ENCODE measurements at regions not wholly inside any gene's neighbourhood (a gene's known extent, or its start where the extent isn't known, plus 50 kb on each side); places are given as distances from the start of the nearest gene placed in this dataset.

- H3K4me3 ChIP-seq: no peak overlapping the region
- H3K27me3 ChIP-seq: no peaks in the 10 kb centered on the region
- H3K9me3 ChIP-seq: no peaks in the 10 kb centered on the region
- TF ChIP-seq EP300 (IDR thresholded peaks at IDR 0.05) (no peak), CTCF (IDR thresholded peaks at IDR 0.05) (no peak), POLR2A (IDR thresholded peaks at IDR 0.05) (no peak)
- peaks cover 4% of the 10 kb centered on the region for H3K4me1 ChIP-seq (ENCODE audit: insufficient read depth)
- WGBS, 3 donors: 67 to 77% (median 75%) methylated on average over 5 of the region's 5 CpGs
- peak in 1 of 5 donors; percentile 1 for DNase-seq
- H3K27ac ChIP-seq: peak overlapping the region in 1 of 2 donors; percentile 89
- H3K36me3 ChIP-seq: no peaks in the 10 kb centered on the region
- intact Hi-C loops (cut with DNase I): loop anchor here in 1 of 4 donors (10.0 kb wide), 1 partner anchor 135 kb away; no protein-coding TSS in a partner anchor
Measured at GRCh38 chr2:237189799-237190198, 104.1 kb downstream of the COPS8 start.

- DNase-seq: peak in 4 of 5 donors; percentile 55 to 69 (median 64)
- intact Hi-C loops (cut with DNase I): loop anchor here in 1 of 4 donors (10.0 kb wide), 1 partner anchor 134 kb away; no protein-coding TSS in a partner anchor
- 14 to 22% (median 21%) methylated on average over 7 of the region's 7 CpGs for WGBS, 3 donors
Measured at GRCh38 chr2:237190966-237191713, 105.5 kb downstream of the COPS8 start.

GRCh38 chr2:237191714-237192081, 106.0 kb downstream of the COPS8 start:
- TF ChIP-seq EP300 (IDR thresholded peaks at IDR 0.05): no peak
- TF ChIP-seq POLR2A (IDR thresholded peaks at IDR 0.05): no peak

More at GRCh38 chr2:237190966-237191713, 105.5 kb downstream of the COPS8 start:
- TF ChIP-seq EP300 (IDR thresholded peaks at IDR 0.05) (no peak), POLR2A (IDR thresholded peaks at IDR 0.05) (no peak), CTCF (IDR thresholded peaks at IDR 0.05) (no peak)
- peak overlapping the region; percentile 32 to 89 for H3K27ac ChIP-seq
- no peaks in the 10 kb centered on the region for H3K9me3 ChIP-seq
- no peaks in the 10 kb centered on the region for H3K36me3 ChIP-seq
- no peaks in the 10 kb centered on the region for H3K27me3 ChIP-seq
- H3K4me1 ChIP-seq (ENCODE audit: insufficient read depth): peaks cover 4% of the 10 kb centered on the region
- no peak overlapping the region for H3K4me3 ChIP-seq

GRCh38 chr2:237192881-237193280, 107.2 kb downstream of the COPS8 start:
- Histone ChIP-seq H3K36me3 (no peaks in the 10 kb centered on the region), H3K27ac (no peak overlapping the region), H3K27me3 (no peaks in the 10 kb centered on the region), H3K4me3 (no peak overlapping the region), H3K9me3 (no peaks in the 10 kb centered on the region), H3K4me1 (ENCODE audit: insufficient read depth) (peaks cover 10% of the 10 kb centered on the region)
- intact Hi-C loops (cut with DNase I): loop anchor here in 1 of 4 donors (10.0 kb wide), 1 partner anchor 132 kb away; no protein-coding TSS in a partner anchor
- DNase-seq: peak in 2 of 5 donors; percentile 17 to 37
- WGBS, 3 donors: 96 to 97% (median 97%) methylated on average over 8 of the region's 8 CpGs
- TF ChIP-seq EP300 (IDR thresholded peaks at IDR 0.05) (no peak), CTCF (IDR thresholded peaks at IDR 0.05) (no peak), POLR2A (IDR thresholded peaks at IDR 0.05) (no peak)

More at GRCh38 chr2:237191714-237192081, 106.0 kb downstream of the COPS8 start:
- intact Hi-C loops (cut with DNase I): loop anchor here in 1 of 4 donors (10.0 kb wide), 1 partner anchor 133 kb away; no protein-coding TSS in a partner anchor
- H3K27ac ChIP-seq: peak overlapping the region; percentile 32 to 89
- H3K9me3 ChIP-seq: no peaks in the 10 kb centered on the region
- H3K36me3 ChIP-seq: no peaks in the 10 kb centered on the region
- no peaks in the 10 kb centered on the region for H3K27me3 ChIP-seq
- H3K4me1 ChIP-seq (ENCODE audit: insufficient read depth): peaks cover 4% of the 10 kb centered on the region
- H3K4me3 ChIP-seq: no peak overlapping the region
- WGBS, 3 donors: 13 to 25% (median 16%) methylated on average over 8 of the region's 8 CpGs
- peak in 4 of 5 donors; percentile 61 to 75 (median 66) for DNase-seq

- no peaks in the 10 kb centered on the region for H3K9me3 ChIP-seq
- peak in 2 of 5 donors; percentile 12 to 28 for DNase-seq
- 94 to 97% (median 95%) methylated on average over 7 of the region's 7 CpGs for WGBS, 3 donors
- no peak overlapping the region for H3K27ac ChIP-seq
- no peak for TF ChIP-seq EP300 (IDR thresholded peaks at IDR 0.05)
- no peak for TF ChIP-seq CTCF (IDR thresholded peaks at IDR 0.05)
- no peak for TF ChIP-seq POLR2A (IDR thresholded peaks at IDR 0.05)
- no peak overlapping the region for H3K4me3 ChIP-seq
- H3K36me3 ChIP-seq: no peaks in the 10 kb centered on the region
- no peaks in the 10 kb centered on the region for H3K27me3 ChIP-seq
- intact Hi-C loops (cut with DNase I): loop anchor here in 1 of 4 donors (10.0 kb wide), 1 partner anchor 131 kb away; no protein-coding TSS in a partner anchor
- peaks cover 10% of the 10 kb centered on the region for H3K4me1 ChIP-seq (ENCODE audit: insufficient read depth)
Measured at GRCh38 chr2:237193436-237193835, 107.7 kb downstream of the COPS8 start.

Data from ovary (tissue), 7 donors.